HG02938 (cell line): ENCODE measurements at regions not wholly inside any gene's neighbourhood (a gene's known extent, or its start where the extent isn't known, plus 50 kb on each side); places are given as distances from the start of the nearest gene placed in this dataset.
"Not testable (repeated sequence)": the region's sequence is repeated elsewhere in the genome, so short reads cannot be mapped to it uniquely, and the experiment has no call there.

Source experiments
- ATAC-seq: cut with Tn5 transposase; IDR thresholded peaks from one replicate; pipeline ENCODE4 v1.9.1; 2021; ENCODE audit warnings: mild to moderate bottlenecking, moderate library complexity; ENCODE audit not compliant: unreplicated experiment

GRCh38 chr1:21385022-21385421, 54.9 kb upstream of the NBPF3 start:
- ATAC-seq, result no peak

- ATAC-seq, result no peak
Measured at GRCh38 chr1:21384620-21385019, 55.3 kb upstream of the NBPF3 start.

GRCh38 chr1:21383785-21384401, 56.0 kb upstream of the NBPF3 start:
- ATAC-seq, result no peak

- no peak for ATAC-seq
Measured at GRCh38 chr1:21381354-21381753, 58.6 kb upstream of the NBPF3 start.

GRCh38 chr1:21380147-21380546, 59.8 kb upstream of the NBPF3 start:
- ATAC-seq, result not testable (repeated sequence)

- no peak for ATAC-seq
Measured at GRCh38 chr1:21379571-21379970, 60.4 kb upstream of the NBPF3 start.

- ATAC-seq, result no peak
Measured at GRCh38 chr1:21378705-21379494, 61.0 kb upstream of the NBPF3 start.

GRCh38 chr1:21372383-21372782, 67.6 kb upstream of the NBPF3 start:
- ATAC-seq, result no peak

- ATAC-seq, result no peak
Measured at GRCh38 chr1:21369905-21370304, 70.0 kb upstream of the NBPF3 start.

- ATAC-seq, result no peak
Measured at GRCh38 chr1:21368515-21369289, 71.2 kb upstream of the NBPF3 start.

GRCh38 chr1:21367973-21368514, 71.9 kb upstream of the NBPF3 start:
- not testable (repeated sequence) for ATAC-seq

GRCh38 chr1:21366288-21366687, 73.6 kb upstream of the NBPF3 start:
- no peak for ATAC-seq

- no peak for ATAC-seq
Measured at GRCh38 chr1:21365036-21365435, 74.8 kb upstream of the ECE1 start.

GRCh38 chr1:21362096-21362495, 71.8 kb upstream of the ECE1 start:
- ATAC-seq, result no peak

- ATAC-seq, result no peak
Measured at GRCh38 chr1:21361506-21361905, 71.2 kb upstream of the ECE1 start.

- no peak for ATAC-seq
Measured at GRCh38 chr1:21357161-21357560, 66.9 kb upstream of the ECE1 start.

- no peak for ATAC-seq
Measured at GRCh38 chr1:21355956-21356355, 65.7 kb upstream of the ECE1 start.

GRCh38 chr1:21352586-21352985, 62.3 kb upstream of the ECE1 start:
- ATAC-seq, result no peak

GRCh38 chr1:21351901-21352300, 61.6 kb upstream of the ECE1 start:
- ATAC-seq, result no peak

- ATAC-seq, result no peak
Measured at GRCh38 chr1:21350202-21350885, 60.1 kb upstream of the ECE1 start.

- ATAC-seq, result no peak
Measured at GRCh38 chr1:21349693-21350092, 59.4 kb upstream of the ECE1 start.
